Dermis blood vessel endothelial cell (primary cell): ENCODE measurements at regions not wholly inside any gene's neighbourhood (a gene's known extent, or its start where the extent isn't known, plus 50 kb on each side); places are given as distances from the start of the nearest gene placed in this dataset.

ENCODE experiments used
- DNase-seq: peaks from one replicate; pipeline ENCODE4 v3.0.0; 2010

GRCh38 chr5:107293541-107294210 is 377.1 kb downstream of the EFNA5 start:
- no peak for DNase-seq

GRCh38 chr5:107291866-107292265 is 378.9 kb downstream of the EFNA5 start:
- no peak for DNase-seq

GRCh38 chr5:107290780-107291398 is 379.8 kb downstream of the EFNA5 start:
- DNase-seq: peak; percentile 36

- no peak for DNase-seq
These were observed 381.6 kb downstream of the EFNA5 start for GRCh38 chr5:107289030-107289714.

GRCh38 chr5:107286447-107287098 is 384.2 kb downstream of the EFNA5 start:
- no peak for DNase-seq

GRCh38 chr5:107285772-107286171 is 385.0 kb downstream of the EFNA5 start:
- DNase-seq: no peak

- peak; percentile 12 for DNase-seq
These were observed 385.8 kb downstream of the EFNA5 start for GRCh38 chr5:107284822-107285525.

GRCh38 chr5:107282061-107282460 is 388.7 kb downstream of the EFNA5 start:
- peak; percentile 59 for DNase-seq

GRCh38 chr5:107278774-107279173 is 392.0 kb downstream of the EFNA5 start:
- DNase-seq: no peak

- no peak for DNase-seq
These were observed 393.1 kb downstream of the EFNA5 start for GRCh38 chr5:107277485-107278125.

GRCh38 chr5:107275333-107275732 is 395.4 kb downstream of the EFNA5 start:
- DNase-seq: peak; percentile 13

- DNase-seq: no peak
These were observed 396.2 kb downstream of the EFNA5 start for GRCh38 chr5:107274571-107274970.

- DNase-seq: peak; percentile 58
These were observed 397.8 kb downstream of the EFNA5 start for GRCh38 chr5:107272954-107273353.

GRCh38 chr5:107272509-107272908 is 398.2 kb downstream of the EFNA5 start:
- no peak for DNase-seq

GRCh38 chr5:107271682-107272350 is 398.9 kb downstream of the EFNA5 start:
- no peak for DNase-seq

- DNase-seq: no peak
These were observed 400.2 kb downstream of the EFNA5 start for GRCh38 chr5:107270561-107270960.

GRCh38 chr5:107269678-107270077 is 401.1 kb downstream of the EFNA5 start:
- DNase-seq: no peak

GRCh38 chr5:107269256-107269655 is 401.5 kb downstream of the EFNA5 start:
- no peak for DNase-seq

- peak; percentile 53 for DNase-seq
These were observed 402.5 kb downstream of the EFNA5 start for GRCh38 chr5:107268241-107268640.

GRCh38 chr5:107266100-107266499 is 404.6 kb downstream of the EFNA5 start:
- no peak for DNase-seq

- DNase-seq: no peak
These were observed 405.5 kb downstream of the EFNA5 start for GRCh38 chr5:107265193-107265592.
